Panc1 (cell line): ENCODE measurements at regions not wholly inside any gene's neighbourhood (a gene's known extent, or its start where the extent isn't known, plus 50 kb on each side); places are given as distances from the start of the nearest gene placed in this dataset.

Experiments
- CTCF ChIP-seq: fragments of 450-650 bp; IDR thresholded peaks from 2 replicates; pipeline ENCODE4 v1.5.1; 2017; ENCODE audit warnings: mild to moderate bottlenecking
- POLR2AphosphoS5 ChIP-seq: IDR thresholded peaks from 2 replicates; pipeline ENCODE4 v1.6.1; 2012; ENCODE audit warnings: mild to moderate bottlenecking, low read depth, low read length, moderate library complexity
- REST ChIP-seq, 2 experiments: IDR thresholded peaks; 2 replicates each; pipeline ENCODE4 v1.6.1; 2011 to 2012; ENCODE audit warnings: low read depth in 2 of 2, control low read depth in 1 of 2, low read length in 1 of 2, mild to moderate bottlenecking in 1 of 2, moderate library complexity in 1 of 2; ENCODE audit not compliant: insufficient read depth in 1 of 2
- SIN3A ChIP-seq: IDR thresholded peaks from 2 replicates; pipeline ENCODE4 v1.6.1; 2012; ENCODE audit warnings: low read depth, mild to moderate bottlenecking, low read length, moderate library complexity, borderline replicate concordance; ENCODE audit not compliant: insufficient read depth

GRCh38 chr7:142690554-142691182, 58.6 kb upstream of the PRSS1 start:
- TF ChIP-seq POLR2AphosphoS5 (no peak), CTCF (no peak), REST (IDR thresholded peaks at IDR 0.05; ENCODE audit: insufficient read depth in 1 of 2, low read depth in 2 of 2, low read length in 1 of 2) (no peak), SIN3A (no peak)
